ENCODE measurements at regions not wholly inside any gene's neighbourhood (a gene's known extent, or its start where the extent isn't known, plus 50 kb on each side); places are given as distances from the start of the nearest gene placed in this dataset.

GRCh38 chr6:79394690-79395089 lies 142.5 kb downstream of the LCA5 start:
- TF ChIP-seq EGR1 (IDR thresholded peaks at IDR 0.05) (no peak), CREB1 (IDR thresholded peaks at IDR 0.05; ENCODE audit: low read depth) (no peak), ZBTB7A (IDR thresholded peaks at IDR 0.05; ENCODE audit: low read depth) (no peak), CEBPB (IDR thresholded peaks at IDR 0.05) (no peak), TCF12 (IDR thresholded peaks at IDR 0.05; ENCODE audit: low read depth) (no peak), RAD21 (IDR thresholded peaks at IDR 0.05; ENCODE audit: low read depth) (no peak), YY1 (IDR thresholded peaks at IDR 0.05; ENCODE audit: low read depth) (no peak), TEAD4 (IDR thresholded peaks at IDR 0.05) (no peak), EP300 (IDR thresholded peaks at IDR 0.05; ENCODE audit: borderline replicate concordance) (no peak), USF1 (IDR thresholded peaks at IDR 0.05) (no peak)

DNA sequence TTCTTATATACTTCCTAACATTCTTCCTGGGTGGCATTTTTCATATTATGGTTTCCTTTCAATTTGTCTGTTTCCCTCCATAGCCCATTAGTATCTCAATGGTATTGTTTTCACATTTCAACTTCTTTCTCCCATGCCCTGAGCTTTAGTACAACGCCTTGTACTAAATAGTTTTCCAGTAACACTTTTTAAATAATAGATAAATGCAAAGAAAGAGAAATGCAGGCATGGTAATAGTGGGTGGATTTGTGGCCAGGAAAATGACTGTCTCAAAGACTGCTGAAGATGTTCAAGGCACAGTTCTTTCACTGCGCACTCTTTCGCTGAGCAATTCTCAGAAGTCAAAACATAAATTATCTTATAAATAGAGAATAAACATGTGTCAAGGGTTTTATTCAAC lies 145.1 kb downstream of the LCA5 start:
- TF ChIP-seq TEAD4 (IDR thresholded peaks at IDR 0.05), result no peak
- no peak for TF ChIP-seq FOXM1 (IDR thresholded peaks at IDR 0.05; ENCODE audit: borderline replicate concordance, low read depth)
- TF ChIP-seq EGR1 (IDR thresholded peaks at IDR 0.05), result no peak
- TF ChIP-seq NFIC (IDR thresholded peaks at IDR 0.05), result no peak
- TF ChIP-seq EP300 (IDR thresholded peaks at IDR 0.05; ENCODE audit: borderline replicate concordance), result no peak
- TF ChIP-seq CEBPB (IDR thresholded peaks at IDR 0.05), result no peak
- TF ChIP-seq REST (IDR thresholded peaks at IDR 0.05; ENCODE audit: low read depth), result no peak
- TF ChIP-seq, protein P1, sequence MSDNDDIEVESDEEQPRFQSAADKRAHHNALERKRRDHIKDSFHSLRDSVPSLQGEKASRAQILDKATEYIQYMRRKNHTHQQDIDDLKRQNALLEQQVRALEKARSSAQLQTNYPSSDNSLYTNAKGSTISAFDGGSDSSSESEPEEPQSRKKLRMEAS (IDR thresholded peaks at IDR 0.05), result no peak
- no peak for TF ChIP-seq ZBTB7A (IDR thresholded peaks at IDR 0.05; ENCODE audit: low read depth)
- no peak for TF ChIP-seq RAD21 (IDR thresholded peaks at IDR 0.05; ENCODE audit: low read depth)
- TF ChIP-seq TAF1 (IDR thresholded peaks at IDR 0.05; ENCODE audit: low read depth), result no peak
- no peak for TF ChIP-seq USF1 (IDR thresholded peaks at IDR 0.05)
- no peak for TF ChIP-seq CREB1 (IDR thresholded peaks at IDR 0.05; ENCODE audit: low read depth)
- no peak for TF ChIP-seq YY1 (IDR thresholded peaks at IDR 0.05; ENCODE audit: low read depth)
- no peak for TF ChIP-seq TCF12 (IDR thresholded peaks at IDR 0.05; ENCODE audit: low read depth)

GRCh38 chr6:79391480-79391879 lies 145.8 kb downstream of the LCA5 start:
- TF ChIP-seq CEBPB (IDR thresholded peaks at IDR 0.05) (no peak), TAF1 (IDR thresholded peaks at IDR 0.05; ENCODE audit: low read depth) (no peak), REST (IDR thresholded peaks at IDR 0.05; ENCODE audit: low read depth) (no peak), ZBTB7A (IDR thresholded peaks at IDR 0.05; ENCODE audit: low read depth) (no peak), RAD21 (IDR thresholded peaks at IDR 0.05; ENCODE audit: low read depth) (no peak)

- TF ChIP-seq, protein P1 (IDR thresholded peaks at IDR 0.05), result no peak
- no peak for TF ChIP-seq YY1 (IDR thresholded peaks at IDR 0.05; ENCODE audit: low read depth)
- TF ChIP-seq USF1 (IDR thresholded peaks at IDR 0.05), result no peak
- no peak for TF ChIP-seq CREB1 (IDR thresholded peaks at IDR 0.05; ENCODE audit: low read depth)
- TF ChIP-seq NFIC (IDR thresholded peaks at IDR 0.05), result no peak
- no peak for TF ChIP-seq REST (IDR thresholded peaks at IDR 0.05; ENCODE audit: low read depth)
- no peak for TF ChIP-seq ZBTB7A (IDR thresholded peaks at IDR 0.05; ENCODE audit: low read depth)
- no peak for TF ChIP-seq EP300 (IDR thresholded peaks at IDR 0.05; ENCODE audit: borderline replicate concordance)
- TF ChIP-seq EGR1 (IDR thresholded peaks at IDR 0.05), result no peak
- TF ChIP-seq RAD21 (IDR thresholded peaks at IDR 0.05; ENCODE audit: low read depth), result no peak
- no peak for TF ChIP-seq TEAD4 (IDR thresholded peaks at IDR 0.05)
- no peak for TF ChIP-seq FOXM1 (IDR thresholded peaks at IDR 0.05; ENCODE audit: borderline replicate concordance, low read depth)
- TF ChIP-seq TCF12 (IDR thresholded peaks at IDR 0.05; ENCODE audit: low read depth), result no peak
Observed at GRCh38 chr6:79385893-79386292, 151.3 kb downstream of the LCA5 start.
